Osteoblast (primary cell): ENCODE measurements at regions not wholly inside any gene's neighbourhood (a gene's known extent, or its start where the extent isn't known, plus 50 kb on each side); places are given as distances from the start of the nearest gene placed in this dataset.
"Not testable (repeated sequence)": the region's sequence is repeated elsewhere in the genome, so short reads cannot be mapped to it uniquely, and the experiment has no call there.

Experiments used
- DNase-seq: peaks from one replicate; pipeline ENCODE4 v3.0.0; 2011; ENCODE audit warnings: low spot score, mixed read lengths; ENCODE audit not compliant: insufficient read length; ENCODE audit errors: missing footprints
- H2AFZ ChIP-seq: 2 replicates; pipeline ENCODE4 v1.6.0; 2011; ENCODE audit warnings: mild to moderate bottlenecking, low read length
- H3K27ac ChIP-seq: 2 replicates; pipeline ENCODE4 v1.5.1; 2011; ENCODE audit warnings: mild to moderate bottlenecking, low read depth, low read length, moderate library complexity
- H3K27me3 ChIP-seq: 2 replicates; pipeline ENCODE4 v1.6.0; 2012; ENCODE audit warnings: mild to moderate bottlenecking, control low read depth, inconsistent platforms, low read length, moderate library complexity; ENCODE audit not compliant: insufficient read depth
- H3K36me3 ChIP-seq: 2 replicates; pipeline ENCODE4 v1.5.1; 2011; ENCODE audit warnings: mild to moderate bottlenecking, low read length, control low read depth, moderate library complexity; ENCODE audit not compliant: insufficient read depth
- H3K4me1 ChIP-seq: 2 replicates; pipeline ENCODE4 v1.5.1; 2011; ENCODE audit warnings: mild to moderate bottlenecking, low read length, control low read depth, moderate library complexity; ENCODE audit not compliant: insufficient read depth
- H3K4me2 ChIP-seq: 2 replicates; pipeline ENCODE4 v1.6.0; 2011; ENCODE audit warnings: mild to moderate bottlenecking, low read length; ENCODE audit not compliant: insufficient read depth
- H3K4me3 ChIP-seq: fragments of 200-600 bp; sonication (generic); 3 replicates; pipeline ENCODE4 v1.5.1; 2012; ENCODE audit warnings: mild to moderate bottlenecking, low read length, inconsistent platforms; ENCODE audit not compliant: insufficient read depth
- H3K79me2 ChIP-seq: 2 replicates; pipeline ENCODE4 v1.6.0; 2012; ENCODE audit warnings: mild to moderate bottlenecking, low read length, control low read depth, inconsistent platforms; ENCODE audit not compliant: insufficient read depth
- H3K9me3 ChIP-seq: 2 replicates; pipeline ENCODE4 v1.5.1; 2011; ENCODE audit warnings: low read depth, low read length, control low read depth
- H4K20me1 ChIP-seq: 2 replicates; pipeline ENCODE4 v1.6.0; 2012; ENCODE audit warnings: mild to moderate bottlenecking, low read length, control low read depth; ENCODE audit not compliant: insufficient read depth
- CTCF ChIP-seq: IDR thresholded peaks from 2 replicates; pipeline ENCODE4 v1.5.1; 2011; ENCODE audit warnings: mild to moderate bottlenecking, low read depth, low read length, moderate library complexity; ENCODE audit errors: extremely low read depth

GRCh38 chr9:78406933-78407332 lies 110.0 kb downstream of the PSAT1 start:
- H3K36me3 ChIP-seq, result no peaks in the 10 kb centered on the region
- H3K27ac ChIP-seq, result no peak overlapping the region
- no peak overlapping the region for H2AFZ ChIP-seq
- H3K27me3 ChIP-seq, result peaks cover 5% of the 10 kb centered on the region
- no peaks in the 10 kb centered on the region for H3K79me2 ChIP-seq
- H3K4me3 ChIP-seq, result no peak overlapping the region
- DNase-seq, result no peak
- TF ChIP-seq CTCF, result no peak
- peaks cover 3% of the 10 kb centered on the region for H3K4me1 ChIP-seq
- H3K9me3 ChIP-seq, result no peaks in the 10 kb centered on the region
- H4K20me1 ChIP-seq, result no peaks in the 10 kb centered on the region
- H3K4me2 ChIP-seq, result no peak overlapping the region

- no peak overlapping the region for H3K27ac ChIP-seq
- TF ChIP-seq CTCF, result no peak
- peaks cover 1% of the 10 kb centered on the region for H3K27me3 ChIP-seq
- peak; percentile 60 for DNase-seq
- H3K4me1 ChIP-seq, result peaks cover 3% of the 10 kb centered on the region
- no peaks in the 10 kb centered on the region for H4K20me1 ChIP-seq
- H3K4me3 ChIP-seq, result no peak overlapping the region
- no peak overlapping the region for H2AFZ ChIP-seq
- H3K79me2 ChIP-seq, result no peaks in the 10 kb centered on the region
- no peak overlapping the region for H3K4me2 ChIP-seq
- no peaks in the 10 kb centered on the region for H3K36me3 ChIP-seq
- no peaks in the 10 kb centered on the region for H3K9me3 ChIP-seq
These were observed 110.8 kb downstream of the PSAT1 start for GRCh38 chr9:78407636-78408312.

- H2AFZ ChIP-seq, result no peak overlapping the region
- no peaks in the 10 kb centered on the region for H4K20me1 ChIP-seq
- H3K36me3 ChIP-seq, result no peaks in the 10 kb centered on the region
- H3K4me2 ChIP-seq, result no peak overlapping the region
- H3K4me3 ChIP-seq, result no peak overlapping the region
- no peaks in the 10 kb centered on the region for H3K9me3 ChIP-seq
- H3K79me2 ChIP-seq, result no peaks in the 10 kb centered on the region
- no peaks in the 10 kb centered on the region for H3K27me3 ChIP-seq
- no peak for TF ChIP-seq CTCF
- H3K4me1 ChIP-seq, result peaks cover 3% of the 10 kb centered on the region
- no peak for DNase-seq
- no peak overlapping the region for H3K27ac ChIP-seq
These were observed 111.5 kb downstream of the PSAT1 start for GRCh38 chr9:78408388-78408787.

GRCh38 chr9:78409928-78410510 lies 113.1 kb downstream of the PSAT1 start:
- not testable (repeated sequence) for H3K4me1 ChIP-seq, H3K4me2 ChIP-seq, H3K27me3 ChIP-seq, H3K36me3 ChIP-seq, H3K9me3 ChIP-seq, H4K20me1 ChIP-seq, H3K4me3 ChIP-seq, H3K27ac ChIP-seq, H2AFZ ChIP-seq, DNase-seq, H3K79me2 ChIP-seq
